Keratinocyte (primary cell): ENCODE measurements at regions not wholly inside any gene's neighbourhood (a gene's known extent, or its start where the extent isn't known, plus 50 kb on each side); places are given as distances from the start of the nearest gene placed in this dataset.

Experiments
- DNase-seq: peaks from one replicate; pipeline ENCODE4 v3.0.0-alpha.2; 2011; ENCODE audit warnings: low read depth, missing footprints, low spot score
- FAIRE-seq: peaks from 2 replicates; lab custom pipeline; 2011; peaks lifted over from hg19 to GRCh38; lab: Jason Lieb, UNC
- H2AFZ ChIP-seq: 2 replicates; pipeline ENCODE4 v1.6.0; 2012; ENCODE audit warnings: low read length, control low read depth, inconsistent platforms; ENCODE audit not compliant: control insufficient read depth
- H3K27ac ChIP-seq: 2 replicates; pipeline ENCODE4 v1.5.1; 2011; ENCODE audit warnings: low read length; ENCODE audit not compliant: control insufficient read depth, insufficient read depth
- H3K27me3 ChIP-seq: 3 replicates; pipeline ENCODE4 v1.6.0; 2011; ENCODE audit warnings: low read length; ENCODE audit not compliant: control insufficient read depth, insufficient read depth; ENCODE audit errors: extremely low read depth
- H3K36me3 ChIP-seq, 2 experiments: 2 replicates in 1 of 2; 3 replicates in 1 of 2; pipeline ENCODE4 v1.5.1; 2011; ENCODE audit warnings: low read length in 2 of 2, mild to moderate bottlenecking in 1 of 2; ENCODE audit not compliant: control insufficient read depth in 2 of 2, insufficient read depth in 2 of 2; ENCODE audit errors: extremely low read depth in 1 of 2
- H3K4me1 ChIP-seq: 3 replicates; pipeline ENCODE4 v1.5.1; 2011; ENCODE audit warnings: low read length; ENCODE audit not compliant: control insufficient read depth, insufficient read depth; ENCODE audit errors: extremely low read depth
- H3K4me2 ChIP-seq: 3 replicates; pipeline ENCODE4 v1.6.0; 2011; ENCODE audit warnings: low read depth, low read length; ENCODE audit not compliant: control insufficient read depth, insufficient read depth; ENCODE audit errors: extremely low read depth
- H3K4me3 ChIP-seq, 3 experiments: fragments of 200-600 bp in 1 of 3; sonication (generic) in 1 of 3; 2 replicates in 2 of 3; 3 replicates in 1 of 3; pipeline ENCODE4 v1.5.1; 2011 to 2016; ENCODE audit warnings: low read length in 3 of 3, mild to moderate bottlenecking in 3 of 3, control low read depth in 2 of 3, inconsistent platforms in 1 of 3, low read depth in 1 of 3, mixed read lengths in 1 of 3, mixed run types in 1 of 3, moderate library complexity in 1 of 3; ENCODE audit not compliant: control insufficient read depth in 2 of 3, insufficient read depth in 2 of 3; ENCODE audit errors: extremely low read depth in 1 of 3
- H3K79me2 ChIP-seq: 2 replicates; pipeline ENCODE4 v1.6.0; 2012; ENCODE audit warnings: low read length; ENCODE audit not compliant: control insufficient read depth, insufficient read depth
- H3K9ac ChIP-seq: 3 replicates; pipeline ENCODE4 v1.6.0; 2011; ENCODE audit warnings: low read length; ENCODE audit not compliant: control insufficient read depth, insufficient read depth; ENCODE audit errors: extremely low read depth
- H3K9me1 ChIP-seq: 3 replicates; pipeline ENCODE4 v1.6.0; 2011; ENCODE audit warnings: low read length; ENCODE audit not compliant: control insufficient read depth, insufficient read depth; ENCODE audit errors: extremely low read depth
- H3K9me3 ChIP-seq: 2 replicates; pipeline ENCODE4 v1.5.1; 2012; ENCODE audit warnings: low read depth, low read length; ENCODE audit not compliant: control insufficient read depth
- H4K20me1 ChIP-seq: 3 replicates; pipeline ENCODE4 v1.6.0; 2011; ENCODE audit warnings: low read length; ENCODE audit not compliant: control insufficient read depth, insufficient read depth; ENCODE audit errors: extremely low read depth
- CTCF ChIP-seq, 3 experiments: IDR thresholded peaks in 1 of 3; conservative IDR thresholded peaks in 1 of 3; optimal IDR thresholded peaks in 1 of 3; 2 replicates in 2 of 3; 3 replicates in 1 of 3; pipeline versions ENCODE3 to v1.5.1; 2011; ENCODE audit warnings: low read length in 3 of 3, mild to moderate bottlenecking in 3 of 3, moderate library complexity in 2 of 3, control low read depth in 1 of 3, inconsistent platforms in 1 of 3; ENCODE audit not compliant: insufficient read depth in 2 of 3; ENCODE audit errors: extremely low read depth in 1 of 3
- EZH2 ChIP-seq: IDR thresholded peaks from one replicate; pipeline ENCODE4 v1.6.1; 2012; ENCODE audit warnings: inconsistent platforms, mild to moderate bottlenecking, low read length, moderate library complexity
- dilution Hi-C: fragments of 300-500 bp; cut with MboI; formaldehyde crosslinking; loops from one replicate; pipeline ENCODE4 v1.7.0; 2020; ENCODE audit warnings: low sequenced_read_pairs; ENCODE audit not compliant: extremely low pct_ligation_motif_present

GRCh38 chr4:3355266-3355748 lies 62.5 kb downstream of the RGS12 start:
- TF ChIP-seq CTCF (optimal IDR thresholded peaks at IDR 0.05 in 1 of 3, IDR thresholded peaks at IDR 0.05 in 1 of 3, conservative IDR thresholded peaks at IDR 0.05 in 1 of 3; ENCODE audit: extremely low read depth in 1 of 3, insufficient read depth in 2 of 3, low read length in 3 of 3): no peak
- TF ChIP-seq EZH2: no peak
- Histone ChIP-seq H2AFZ (no peak overlapping the region), H4K20me1 (no peaks in the 10 kb centered on the region), H3K9me3 (no peaks in the 10 kb centered on the region), H3K4me1 (peaks cover 7% of the 10 kb centered on the region), H3K27me3 (no peaks in the 10 kb centered on the region), H3K9ac (no peak overlapping the region), H3K36me3 (no peaks in the 10 kb centered on the region), H3K4me3 (no peak overlapping the region), H3K27ac (no peak overlapping the region), H3K79me2 (no peaks in the 10 kb centered on the region), H3K9me1 (no peaks in the 10 kb centered on the region), H3K4me2 (no peak overlapping the region)
- FAIRE-seq (no peak), DNase-seq (no peak)
- dilution Hi-C loops: no loop called here

GRCh38 chr4:3358656-3359055 lies 65.8 kb downstream of the RGS12 start:
- Histone ChIP-seq H3K4me1 (peaks cover 7% of the 10 kb centered on the region), H3K79me2 (no peaks in the 10 kb centered on the region), H2AFZ (no peak overlapping the region), H3K36me3 (no peaks in the 10 kb centered on the region), H3K27ac (no peak overlapping the region), H3K9ac (no peak overlapping the region), H3K27me3 (no peaks in the 10 kb centered on the region), H3K4me2 (no peak overlapping the region), H3K9me1 (no peaks in the 10 kb centered on the region), H3K9me3 (no peaks in the 10 kb centered on the region), H3K4me3 (no peak overlapping the region), H4K20me1 (no peaks in the 10 kb centered on the region)
- dilution Hi-C loops: no loop called here
- no peak for FAIRE-seq
- no peak for TF ChIP-seq EZH2
- TF ChIP-seq CTCF (optimal IDR thresholded peaks at IDR 0.05 in 1 of 3, IDR thresholded peaks at IDR 0.05 in 1 of 3, conservative IDR thresholded peaks at IDR 0.05 in 1 of 3; ENCODE audit: extremely low read depth in 1 of 3, insufficient read depth in 2 of 3, low read length in 3 of 3): no peak
- DNase-seq: no peak
